DMS114 treated with DMSO at 0.1 percent for 48 hours (cell line): ENCODE measurements at regions not wholly inside any gene's neighbourhood (a gene's known extent, or its start where the extent isn't known, plus 50 kb on each side); places are given as distances from the start of the nearest gene placed in this dataset.
"Not testable (repeated sequence)": the region's sequence is repeated elsewhere in the genome, so short reads cannot be mapped to it uniquely, and the experiment has no call there.

ENCODE experiments used
- DNase-seq: peaks from one replicate; lab custom pipeline; 2025; ENCODE audit not compliant: unreplicated experiment; lab: John Stamatoyannopoulos, UW

DNA sequence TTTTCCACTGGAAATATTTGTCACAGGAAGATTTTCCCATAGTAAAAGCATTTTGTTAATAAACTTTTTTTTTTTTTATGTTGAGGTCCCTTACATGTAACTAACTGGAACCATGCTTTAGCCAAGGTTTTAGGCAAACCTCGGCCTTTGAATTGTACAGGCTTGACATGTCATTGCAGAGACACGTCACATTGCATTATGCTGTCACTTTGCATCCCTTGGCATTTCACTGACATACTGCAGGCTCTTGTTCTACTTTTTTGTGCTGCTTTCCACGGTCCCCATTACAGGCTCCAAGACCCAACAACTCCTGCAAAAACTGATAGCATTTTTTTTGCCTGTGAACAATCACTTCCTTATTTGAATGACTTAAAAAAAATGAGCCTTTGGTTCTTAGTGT is 724.3 kb downstream of the TTLL7 start:
- not testable (repeated sequence) for DNase-seq

DNA sequence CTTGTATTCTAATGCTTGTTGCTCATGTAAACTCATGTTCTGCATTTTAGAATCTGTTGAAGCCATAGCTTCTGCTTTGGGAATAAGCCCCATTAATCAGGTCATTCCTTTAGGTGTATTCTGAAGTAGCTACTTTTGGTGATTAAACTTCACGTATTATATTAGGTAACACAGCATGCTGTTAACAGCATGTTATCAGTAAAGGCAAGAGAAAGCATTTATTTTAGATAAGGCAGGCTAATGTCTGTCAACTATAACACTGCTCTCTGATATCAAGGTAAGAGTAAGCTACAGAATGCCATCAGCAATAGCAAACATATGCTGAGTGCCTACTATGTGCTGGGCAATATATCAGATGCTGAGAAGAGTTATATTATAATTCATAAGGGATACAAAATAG is 726.4 kb downstream of the TTLL7 start:
- not testable (repeated sequence) for DNase-seq

DNA sequence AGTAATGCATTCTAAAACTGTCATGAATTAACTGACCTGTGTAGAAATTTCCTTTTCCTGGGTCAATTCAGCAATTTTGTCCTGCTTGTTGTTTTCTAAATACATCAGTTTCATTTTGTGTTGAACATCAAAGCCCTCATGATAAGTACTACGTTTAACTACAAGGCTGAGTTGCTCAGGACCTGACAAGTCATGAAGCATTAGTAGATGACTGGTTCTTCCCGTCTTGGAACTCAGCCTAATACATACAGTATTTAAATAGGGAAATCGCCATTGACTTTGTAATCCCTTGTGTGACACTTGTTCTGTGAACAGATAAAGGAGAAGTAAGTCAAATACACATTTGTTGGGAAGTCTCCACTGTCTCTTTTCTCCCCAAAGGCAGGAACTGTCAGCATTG is 727.1 kb downstream of the TTLL7 start:
- DNase-seq = not testable (repeated sequence)

DNA sequence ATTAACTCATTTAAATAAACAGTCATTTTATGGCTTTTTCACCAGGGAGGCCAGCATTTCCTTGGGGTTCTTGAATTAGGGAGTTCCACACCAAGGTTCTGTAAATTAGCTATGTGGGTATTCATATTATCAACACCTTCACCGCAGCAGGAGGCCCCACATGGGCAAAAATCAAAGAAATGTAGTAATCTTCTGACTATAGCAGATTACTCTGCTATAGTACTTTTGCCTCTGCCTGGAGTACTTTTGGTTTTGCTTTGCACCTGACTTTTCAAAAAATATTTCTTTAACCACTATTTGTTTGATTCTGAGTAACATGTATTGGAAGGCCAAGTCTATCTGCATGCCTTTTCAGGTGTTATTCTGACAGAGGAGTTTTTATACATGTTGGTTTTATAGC is 728.1 kb downstream of the TTLL7 start:
- DNase-seq = not testable (repeated sequence)

DNA sequence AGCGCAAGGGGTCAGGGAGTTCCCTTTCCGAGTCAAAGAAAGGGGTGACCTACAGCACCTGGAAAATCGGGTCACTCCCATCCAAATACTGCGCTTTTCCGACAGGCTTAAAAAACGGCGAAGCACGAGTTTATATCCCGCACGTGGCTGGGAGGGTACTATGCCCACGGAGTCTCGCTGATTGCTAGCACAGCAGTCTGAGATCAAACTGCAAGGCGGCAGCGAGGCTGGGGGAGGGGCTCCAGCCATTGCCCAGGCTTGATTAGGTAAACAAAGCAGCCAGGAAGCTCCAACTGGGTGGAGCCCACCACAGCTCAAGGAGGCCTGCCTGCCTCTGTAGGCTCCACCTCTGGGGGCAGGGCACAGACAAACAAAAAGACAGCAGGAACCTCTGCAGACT is 735.1 kb downstream of the TTLL7 start:
- DNase-seq = not testable (repeated sequence)

DNA sequence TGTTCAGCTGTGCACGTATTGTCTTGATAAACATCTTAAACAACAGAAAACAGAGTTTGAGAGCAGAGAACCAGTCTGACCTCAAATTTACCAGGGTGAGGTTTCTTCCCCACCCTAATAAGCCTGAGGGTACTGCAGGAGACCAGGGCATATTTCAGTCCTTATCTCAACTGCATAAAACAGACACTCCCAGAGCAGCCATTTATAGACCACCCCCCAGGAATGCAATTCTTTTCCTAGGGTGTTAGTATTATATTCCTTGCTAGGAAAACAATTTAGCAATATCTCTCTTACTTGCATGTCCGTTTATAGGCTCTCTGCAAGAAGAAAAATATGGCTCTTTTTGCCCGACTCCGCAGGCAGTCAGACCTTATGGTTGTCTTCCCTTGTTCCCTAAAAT is 747.2 kb downstream of the TTLL7 start:
- DNase-seq = not testable (repeated sequence)

DNA sequence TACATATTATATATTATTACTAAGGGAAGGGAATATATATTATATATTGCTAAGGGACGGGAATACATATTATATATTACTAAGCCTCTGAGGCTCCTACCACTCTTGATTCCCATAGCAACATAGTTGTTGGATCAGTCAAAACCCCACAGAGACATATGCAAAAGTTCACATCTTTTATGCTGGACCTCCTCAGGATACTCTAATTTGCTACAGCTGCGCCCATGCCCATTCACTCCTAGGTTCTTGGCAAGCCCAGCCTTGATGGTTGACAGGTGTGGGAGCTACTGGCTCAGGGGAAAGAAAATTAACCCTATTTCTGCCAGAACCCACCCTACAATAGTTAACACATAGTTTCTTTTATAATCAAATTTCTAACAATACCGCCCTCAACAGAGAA is 752.2 kb downstream of the TTLL7 start:
- not testable (repeated sequence) for DNase-seq

DNA sequence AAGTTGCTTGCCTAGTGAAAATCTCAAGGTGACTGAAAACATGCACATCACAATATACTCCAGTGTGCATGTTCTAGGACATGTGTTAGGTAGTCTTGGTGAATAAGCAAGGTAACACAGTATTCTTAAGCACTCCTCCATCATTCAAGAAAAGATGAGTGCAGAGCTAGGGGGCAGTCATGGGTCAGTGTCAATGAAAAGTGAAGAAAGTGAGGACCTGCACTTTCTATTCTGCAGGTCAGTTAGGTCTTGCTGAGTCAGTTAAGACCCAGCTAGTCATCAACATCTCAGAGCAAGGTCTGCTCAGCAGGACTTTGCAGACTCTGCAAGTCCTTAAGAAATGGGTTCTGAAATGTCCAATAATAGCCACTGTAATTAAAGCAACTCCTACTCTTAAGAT is 754.1 kb downstream of the TTLL7 start:
- DNase-seq = not testable (repeated sequence)

DNA sequence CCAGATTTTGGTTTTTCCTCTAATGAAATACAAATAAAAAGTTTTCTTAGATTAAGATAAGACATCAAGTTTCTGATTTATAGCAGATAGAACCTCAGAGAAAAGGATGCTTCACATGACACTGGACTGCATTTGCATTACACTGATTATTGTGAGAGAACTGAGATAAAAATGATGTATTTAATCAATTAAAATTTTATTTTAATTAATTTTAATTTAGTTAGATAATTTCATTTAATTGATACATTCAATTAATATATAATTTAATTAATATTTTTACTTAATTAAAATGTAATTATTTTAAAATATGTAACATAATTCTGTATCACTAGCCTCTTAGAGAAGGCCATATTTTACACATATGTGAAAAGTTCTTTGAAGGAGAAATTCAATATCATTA is 759.4 kb downstream of the TTLL7 start:
- not testable (repeated sequence) for DNase-seq

DNA sequence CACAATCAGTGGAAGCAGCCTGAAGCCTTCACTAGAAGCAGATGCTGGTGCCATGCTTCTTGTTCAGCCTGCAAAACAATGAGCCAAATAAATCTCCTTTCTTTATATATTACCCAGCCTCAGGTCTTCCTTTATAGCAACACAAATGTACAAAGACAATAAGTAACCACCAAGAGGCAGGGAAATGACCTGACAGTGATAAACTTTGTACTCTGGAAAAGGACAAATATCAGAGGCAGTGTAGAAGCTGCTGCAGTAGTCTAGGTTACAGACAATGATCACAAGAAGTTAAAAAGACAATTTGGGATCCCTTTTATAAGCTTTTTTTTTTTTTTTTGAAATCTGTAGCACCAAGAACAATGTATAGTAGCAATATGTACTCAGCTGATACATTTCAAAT is 760.3 kb downstream of the TTLL7 start:
- not testable (repeated sequence) for DNase-seq

DNA sequence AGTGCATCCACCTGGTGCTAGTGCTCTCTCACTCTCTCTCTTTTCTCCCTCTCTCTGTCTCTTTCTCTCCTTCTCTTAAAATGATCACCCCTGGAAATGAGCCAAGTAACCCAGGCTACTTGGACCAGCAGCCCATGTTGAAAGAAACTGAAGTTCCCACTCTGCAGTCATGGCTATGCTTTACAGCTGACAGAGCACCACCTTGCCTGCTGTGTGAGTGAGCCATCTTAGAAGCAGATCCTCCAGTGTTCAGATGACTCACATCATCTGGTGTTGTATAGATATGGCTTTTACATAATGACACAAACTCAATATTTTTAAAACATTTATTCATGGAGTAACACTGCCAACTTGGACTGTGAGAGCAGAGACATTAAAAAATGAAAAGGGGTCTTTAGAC is 779.1 kb downstream of the TTLL7 start:
- not testable (repeated sequence) for DNase-seq

DNA sequence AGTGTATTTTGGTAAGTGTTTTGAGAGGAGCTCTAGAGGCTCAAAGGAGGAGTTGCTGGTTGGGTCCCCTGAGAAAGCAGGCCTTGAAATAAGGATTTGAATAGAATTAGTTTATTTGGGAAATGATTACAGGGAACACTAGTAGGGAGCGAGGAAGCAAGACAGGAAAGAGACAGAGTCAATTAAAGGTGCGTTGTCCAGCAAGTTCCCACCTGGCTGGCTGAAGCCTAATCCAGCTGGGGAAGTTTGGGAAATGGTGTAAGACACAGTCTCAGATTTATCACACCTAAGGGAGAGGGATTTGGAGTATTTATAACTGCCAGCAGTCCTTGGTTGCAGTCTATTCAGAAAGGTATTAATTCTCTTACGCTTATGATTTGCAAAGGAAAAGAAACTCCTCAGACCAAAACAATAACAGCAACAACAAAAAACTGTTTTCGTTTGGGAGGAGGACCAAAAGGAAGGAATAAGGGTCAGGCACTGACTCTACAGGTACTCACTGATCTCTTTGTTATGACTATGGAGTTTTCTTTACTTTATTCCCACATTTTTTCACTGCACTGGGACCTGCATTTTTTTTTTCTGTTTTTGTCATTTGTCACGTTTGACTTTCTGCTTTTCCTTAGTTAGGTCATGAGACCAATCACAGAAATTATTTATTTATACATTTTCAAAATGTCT is 780.8 kb downstream of the TTLL7 start:
- DNase-seq = not testable (repeated sequence)

DNA sequence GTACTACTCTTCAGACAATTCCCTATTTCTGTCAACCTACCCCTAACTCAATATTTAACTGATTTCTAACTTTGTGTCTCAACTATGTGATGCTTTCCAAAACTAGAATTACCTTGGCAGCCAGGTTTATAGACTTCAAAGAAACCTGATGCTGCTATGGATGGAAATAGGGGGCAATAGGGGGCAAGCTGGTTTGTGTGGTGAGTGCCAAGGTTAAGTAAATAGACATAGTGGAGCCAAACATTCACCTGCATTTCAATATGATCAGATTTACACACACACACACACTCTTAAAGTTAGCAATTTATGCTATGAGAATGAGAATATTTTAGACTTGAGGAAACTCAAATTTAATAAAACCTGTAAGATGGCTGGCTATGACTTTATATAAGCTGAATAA is 784.6 kb downstream of the TTLL7 start:
- not testable (repeated sequence) for DNase-seq

DNA sequence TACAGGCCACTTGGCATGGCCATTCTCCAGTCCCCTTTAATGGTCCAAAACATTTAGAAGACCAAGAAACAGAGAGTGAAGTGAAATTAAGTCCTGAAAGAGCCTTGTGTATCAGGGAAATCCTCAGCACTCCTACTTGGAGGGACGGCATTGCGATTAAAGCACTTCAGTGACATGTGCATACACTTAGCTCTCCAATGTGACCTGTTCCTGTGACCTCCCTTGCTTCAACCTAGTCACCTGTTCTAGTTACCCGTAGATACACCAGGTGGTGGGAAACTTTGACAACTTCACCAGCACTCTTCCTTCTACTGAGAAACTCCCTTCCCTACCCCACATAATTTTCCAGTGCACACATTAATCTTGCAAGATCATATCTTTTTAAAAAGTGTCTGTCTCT is 785.3 kb downstream of the TTLL7 start:
- not testable (repeated sequence) for DNase-seq

DNA sequence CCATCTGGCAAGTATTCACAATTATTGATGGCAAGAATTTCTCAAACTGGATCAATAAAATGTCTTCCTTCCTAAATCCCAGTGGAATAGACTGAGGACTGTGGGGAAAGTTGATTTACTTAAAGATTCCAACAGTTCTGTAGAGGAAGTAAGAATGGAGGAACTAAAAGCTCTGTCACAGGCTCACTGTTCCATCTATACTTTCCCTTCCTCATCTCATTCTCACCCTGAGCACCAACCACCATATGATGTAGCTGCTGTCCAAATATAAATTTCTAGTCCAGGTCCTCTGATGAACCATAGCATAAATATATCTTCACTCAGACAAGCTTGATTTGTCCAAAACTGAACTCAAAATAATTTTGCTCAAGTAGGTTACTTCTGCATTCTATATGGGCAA is 786.9 kb downstream of the TTLL7 start:
- not testable (repeated sequence) for DNase-seq

DNA sequence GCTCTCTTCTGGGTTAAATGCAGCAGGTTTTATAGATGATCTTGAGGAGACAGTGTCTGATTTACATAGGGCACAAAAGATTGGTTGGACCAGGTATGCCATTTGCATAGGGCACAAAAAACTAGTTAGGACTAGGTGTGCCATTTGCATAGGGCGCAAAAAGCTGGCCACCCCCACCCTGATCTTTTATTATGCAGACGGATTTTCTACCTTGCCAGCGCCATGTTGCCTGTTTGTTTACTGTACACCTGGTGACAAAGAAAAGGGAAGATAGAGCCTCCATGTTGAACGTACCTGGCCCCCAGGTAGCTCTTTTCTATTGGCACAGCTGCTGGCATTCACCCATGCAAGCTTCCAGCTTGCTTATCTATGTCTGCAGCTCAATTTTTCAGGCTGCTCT is 790.4 kb downstream of the TTLL7 start:
- not testable (repeated sequence) for DNase-seq

DNA sequence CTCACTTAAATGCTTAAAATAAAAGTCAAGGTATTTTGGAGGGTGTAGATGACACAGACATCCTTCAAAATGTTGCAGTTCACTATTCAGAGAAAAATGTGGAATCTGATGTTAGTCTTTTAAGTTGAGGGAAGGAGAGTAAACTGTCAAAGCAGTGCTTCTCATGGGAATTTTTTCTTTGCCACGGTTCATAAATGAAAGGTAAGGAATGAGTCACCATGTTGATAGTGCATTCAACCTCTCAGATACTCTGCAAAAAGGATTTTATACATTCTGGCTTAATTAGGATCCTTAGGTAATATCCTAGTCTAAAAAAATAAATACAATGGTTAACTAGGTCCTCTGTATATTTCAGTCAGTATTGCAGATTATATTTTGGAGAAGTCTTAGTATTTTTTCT is 804.3 kb downstream of the TTLL7 start:
- DNase-seq = not testable (repeated sequence)

DNA sequence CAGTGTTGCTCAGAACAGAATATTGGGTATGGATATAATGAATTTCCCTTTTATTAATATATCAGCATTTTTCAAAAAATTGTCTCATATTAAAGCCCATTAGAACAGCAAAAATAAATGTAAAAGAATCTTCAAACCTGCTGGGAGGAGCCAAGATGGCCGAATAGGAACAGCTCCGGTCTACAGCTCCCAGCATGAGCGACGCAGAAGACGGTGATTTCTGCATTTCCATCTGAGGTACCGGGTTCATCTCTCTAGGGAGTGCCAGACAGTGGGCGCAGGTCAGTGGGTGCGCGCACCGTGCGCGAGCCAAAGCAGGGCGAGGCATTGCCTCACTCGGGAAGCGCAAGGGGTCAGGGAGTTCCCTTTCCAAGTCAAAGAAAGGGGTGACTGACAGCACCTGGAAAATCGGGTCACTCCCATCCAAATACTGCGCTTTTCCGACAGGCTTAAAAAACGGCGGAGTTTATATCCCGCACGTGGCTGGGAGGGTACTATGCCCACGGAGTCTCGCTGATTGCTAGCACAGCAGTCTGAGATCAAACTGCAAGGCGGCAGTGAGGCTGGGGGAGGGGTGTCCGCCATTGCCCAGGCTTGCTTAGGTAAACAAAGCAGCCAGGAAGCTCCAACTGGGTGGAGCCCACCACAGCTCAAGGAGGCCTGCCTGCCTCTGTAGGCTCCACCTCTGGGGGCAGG is 816.8 kb downstream of the TTLL7 start:
- not testable (repeated sequence) for DNase-seq

DNA sequence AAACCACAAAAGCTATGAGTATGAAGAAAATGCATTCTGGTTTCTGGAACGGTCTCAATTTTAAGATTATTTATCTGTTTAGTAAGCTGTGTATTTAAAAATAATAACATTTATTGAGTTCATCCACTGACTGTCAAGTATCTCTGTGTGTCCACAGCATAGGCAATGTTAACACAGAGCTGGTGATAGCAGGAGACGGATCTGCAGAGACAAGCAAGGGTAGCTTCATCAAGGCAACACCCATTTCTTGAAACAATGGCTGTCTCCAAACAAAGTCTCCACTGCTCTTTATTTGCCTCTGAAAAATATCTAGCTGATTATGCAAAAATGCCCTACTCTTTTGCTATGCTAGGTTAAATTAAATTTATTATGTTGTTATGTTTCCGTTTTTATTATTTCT is 818.3 kb downstream of the TTLL7 start:
- DNase-seq = not testable (repeated sequence)

DNA sequence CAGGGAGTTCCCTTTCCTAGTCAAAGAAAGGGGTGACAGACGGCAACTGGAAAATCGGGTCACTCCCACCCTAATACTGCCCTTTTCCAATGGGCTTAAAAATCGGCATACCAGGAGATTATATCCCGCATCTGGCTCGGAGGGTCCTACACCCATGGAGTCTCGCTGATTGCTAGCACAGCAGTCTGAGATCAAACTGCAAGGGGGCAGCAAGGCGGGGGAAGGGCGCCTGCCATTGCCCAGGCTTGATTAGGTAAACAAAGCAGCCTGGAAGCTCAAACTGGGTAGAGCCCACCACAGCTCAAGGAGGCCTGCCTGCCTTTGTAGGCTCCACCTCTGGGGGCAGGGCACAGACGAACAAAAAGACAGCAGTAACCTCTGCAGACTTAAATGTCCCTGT is 831.3 kb downstream of the TTLL7 start:
- DNase-seq = not testable (repeated sequence)

DNA sequence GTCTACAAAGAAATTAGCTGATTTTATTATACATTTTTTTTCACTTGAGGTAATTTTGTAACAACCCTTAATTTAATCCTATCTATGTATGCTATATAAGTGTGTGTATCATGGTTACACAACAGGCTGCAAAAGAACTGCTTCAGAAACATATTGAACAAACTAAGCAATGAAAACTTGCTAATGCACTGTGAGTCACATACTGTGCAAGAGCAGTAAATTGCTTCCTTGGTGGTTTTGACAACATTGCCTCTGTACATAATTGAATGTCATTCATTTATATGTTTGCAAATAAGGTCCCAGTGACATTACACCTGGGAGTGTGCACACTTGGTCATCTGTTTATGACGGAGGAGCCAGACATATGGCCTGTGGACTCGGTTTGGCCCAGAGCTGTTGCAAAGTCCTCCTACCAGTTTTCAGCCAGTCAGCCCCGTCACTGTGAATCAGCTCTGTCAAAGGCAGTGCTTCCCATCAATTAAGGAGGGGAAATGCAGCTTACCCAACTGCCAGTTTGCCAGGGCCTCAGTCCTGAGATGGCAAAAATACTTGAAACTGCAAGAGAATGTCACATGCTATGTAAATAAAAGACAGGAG is 835.0 kb downstream of the TTLL7 start:
- DNase-seq = not testable (repeated sequence)

DNA sequence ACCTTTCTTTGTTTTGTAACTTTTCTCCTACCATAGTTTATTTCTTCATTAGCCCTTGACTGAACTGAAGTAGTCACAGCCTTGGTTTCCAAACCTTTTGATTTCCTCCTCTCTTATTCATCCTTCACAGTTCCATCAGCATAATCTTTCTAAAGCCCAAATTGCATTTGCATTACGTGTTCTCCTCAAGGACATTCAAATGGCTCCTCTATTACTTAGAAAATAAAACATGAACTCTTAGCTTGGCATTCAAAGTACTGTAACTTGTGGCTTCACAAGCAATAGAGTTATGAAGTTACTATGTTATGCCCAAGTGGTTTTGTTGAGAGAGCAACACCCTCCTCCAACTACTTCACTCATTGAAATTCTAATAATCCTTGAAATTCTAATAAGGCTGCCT is 840.0 kb downstream of the TTLL7 start:
- DNase-seq = not testable (repeated sequence)
